Coronary artery (tissue), 2 donors: ENCODE measurements at regions not wholly inside any gene's neighbourhood (a gene's known extent, or its start where the extent isn't known, plus 50 kb on each side); places are given as distances from the start of the nearest gene placed in this dataset.

Source experiments
- DNase-seq: peaks from one replicate; pipeline ENCODE4 v3.0.0-alpha.2; 2017; ENCODE audit warnings: low spot score
- H3K27ac ChIP-seq, 2 donors: fragments of 200-600 bp; sonication (generic); one replicate each; pipeline ENCODE4 v1.5.1; 2016 to 2019
- H3K4me3 ChIP-seq: fragments of 200-600 bp; sonication (generic); 2 replicates; pipeline ENCODE4 v1.5.1; 2016; ENCODE audit warnings: mild to moderate bottlenecking, moderate library complexity
- TF ChIP-seq, protein P1 (sequence below): fragments of 200-600 bp; sonication (generic); IDR thresholded peaks from one replicate; pipeline ENCODE4 v1.5.1; 2019; ENCODE audit warnings: antibody characterized with exemption

- TF ChIP-seq, protein P1, sequence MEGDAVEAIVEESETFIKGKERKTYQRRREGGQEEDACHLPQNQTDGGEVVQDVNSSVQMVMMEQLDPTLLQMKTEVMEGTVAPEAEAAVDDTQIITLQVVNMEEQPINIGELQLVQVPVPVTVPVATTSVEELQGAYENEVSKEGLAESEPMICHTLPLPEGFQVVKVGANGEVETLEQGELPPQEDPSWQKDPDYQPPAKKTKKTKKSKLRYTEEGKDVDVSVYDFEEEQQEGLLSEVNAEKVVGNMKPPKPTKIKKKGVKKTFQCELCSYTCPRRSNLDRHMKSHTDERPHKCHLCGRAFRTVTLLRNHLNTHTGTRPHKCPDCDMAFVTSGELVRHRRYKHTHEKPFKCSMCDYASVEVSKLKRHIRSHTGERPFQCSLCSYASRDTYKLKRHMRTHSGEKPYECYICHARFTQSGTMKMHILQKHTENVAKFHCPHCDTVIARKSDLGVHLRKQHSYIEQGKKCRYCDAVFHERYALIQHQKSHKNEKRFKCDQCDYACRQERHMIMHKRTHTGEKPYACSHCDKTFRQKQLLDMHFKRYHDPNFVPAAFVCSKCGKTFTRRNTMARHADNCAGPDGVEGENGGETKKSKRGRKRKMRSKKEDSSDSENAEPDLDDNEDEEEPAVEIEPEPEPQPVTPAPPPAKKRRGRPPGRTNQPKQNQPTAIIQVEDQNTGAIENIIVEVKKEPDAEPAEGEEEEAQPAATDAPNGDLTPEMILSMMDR = no peak
- Histone ChIP-seq H3K4me3 (no peak overlapping the region), H3K27ac (no peak overlapping the region)
- DNase-seq = no peak
Observed at GRCh38 chr2:155111070-155111469, 412.6 kb downstream of the KCNJ3 start.

DNA sequence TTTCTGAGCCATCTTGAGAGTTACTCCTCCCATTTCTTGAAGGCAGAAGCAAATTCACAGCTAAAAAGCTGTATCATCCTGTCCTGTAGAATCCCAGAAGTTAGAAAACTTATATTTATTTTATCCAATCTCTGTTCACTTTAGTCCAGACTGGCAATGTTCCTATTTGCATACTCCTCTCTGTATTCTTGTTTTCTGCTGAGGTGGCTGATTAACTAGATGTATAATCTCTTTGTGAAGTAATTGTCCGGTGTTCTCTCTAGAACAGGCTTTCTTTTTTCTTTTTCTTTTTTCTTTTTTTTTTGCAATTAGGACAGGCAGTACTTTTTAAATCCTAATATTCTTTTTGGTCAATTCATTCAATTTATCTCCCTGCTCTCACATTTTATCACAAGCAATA is 411.0 kb downstream of the KCNJ3 start:
- DNase-seq = no peak
- no peak overlapping the region for H3K27ac ChIP-seq
- TF ChIP-seq, protein P1 = no peak
- H3K4me3 ChIP-seq = no peak overlapping the region

GRCh38 chr2:155100261-155100660 is 401.8 kb downstream of the KCNJ3 start:
- no peak overlapping the region for H3K4me3 ChIP-seq
- H3K27ac ChIP-seq = no peak overlapping the region
- TF ChIP-seq, protein P1 = no peak
- DNase-seq = no peak

- TF ChIP-seq, protein P1 = no peak
- DNase-seq = no peak
- no peak overlapping the region for H3K27ac ChIP-seq
- H3K4me3 ChIP-seq = no peak overlapping the region
Observed at GRCh38 chr2:155099784-155100183, 401.3 kb downstream of the KCNJ3 start.

GRCh38 chr2:155095613-155096012 is 397.1 kb downstream of the KCNJ3 start:
- Histone ChIP-seq H3K4me3 (no peak overlapping the region), H3K27ac (no peak overlapping the region)
- TF ChIP-seq, protein P1 = no peak
- no peak for DNase-seq

DNA sequence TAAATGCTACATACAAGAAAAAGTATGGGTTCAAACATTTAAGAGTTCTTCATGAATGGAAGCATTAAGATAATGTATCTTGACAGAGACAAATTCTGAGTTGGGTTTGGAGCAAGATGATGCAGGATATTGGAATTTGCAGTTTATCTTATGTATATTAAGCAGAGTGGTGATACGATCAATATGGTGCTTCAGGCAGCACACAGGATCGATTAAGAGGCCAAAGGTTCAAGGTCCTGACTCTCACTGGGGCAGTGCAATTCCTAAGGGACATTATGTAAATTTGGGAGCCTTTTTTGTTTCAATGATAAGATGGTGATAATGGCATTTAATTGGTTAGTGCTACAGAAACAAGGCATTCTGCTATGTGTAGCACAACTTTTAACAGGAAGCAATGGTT is 381.9 kb downstream of the KCNJ3 start:
- Histone ChIP-seq H3K27ac (no peak overlapping the region), H3K4me3 (no peak overlapping the region)
- DNase-seq = no peak
- TF ChIP-seq, protein P1 = no peak

DNA sequence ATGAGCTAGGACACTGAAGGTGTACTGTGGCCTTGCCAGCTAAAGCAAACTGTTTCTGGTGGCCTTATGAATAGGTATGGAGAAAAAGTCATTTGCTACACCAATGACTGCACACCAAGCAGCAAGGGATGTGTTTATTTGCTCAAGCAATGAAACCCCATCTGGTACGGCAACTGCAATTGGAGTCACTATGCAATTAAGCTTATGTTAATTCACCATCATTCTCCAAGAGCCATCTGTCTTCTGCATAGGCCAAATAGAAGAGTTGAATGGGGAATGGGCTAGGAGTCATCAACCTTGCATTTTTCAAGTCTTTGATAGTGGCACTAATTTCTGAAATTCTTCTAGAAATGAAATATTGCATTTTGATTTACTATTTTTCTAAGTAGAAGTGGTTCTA is 372.0 kb downstream of the KCNJ3 start:
- no peak overlapping the region for H3K27ac ChIP-seq
- no peak for DNase-seq
- TF ChIP-seq, protein P1 = no peak
- no peak overlapping the region for H3K4me3 ChIP-seq
